Mesodermal cell (in vitro differentiated cells): ENCODE measurements at regions not wholly inside any gene's neighbourhood (a gene's known extent, or its start where the extent isn't known, plus 50 kb on each side); places are given as distances from the start of the nearest gene placed in this dataset.

Experiments
- H3K27ac ChIP-seq: 2 replicates; pipeline ENCODE4 v1.7.0; 2013; ENCODE audit warnings: mild to moderate bottlenecking, low read depth, low read length, moderate library complexity; ENCODE audit not compliant: severe bottlenecking
- H3K36me3 ChIP-seq: 2 replicates; pipeline ENCODE4 v1.7.1; 2013; ENCODE audit warnings: mild to moderate bottlenecking, low read length, moderate library complexity; ENCODE audit not compliant: control insufficient read depth, insufficient read depth
- H3K4me1 ChIP-seq: one replicate; pipeline ENCODE4 v1.7.1; 2013; ENCODE audit warnings: mild to moderate bottlenecking, low read length; ENCODE audit not compliant: insufficient read depth, control insufficient read depth, poor library complexity, severe bottlenecking
- H3K4me3 ChIP-seq: 2 replicates; pipeline ENCODE4 v1.7.0; 2013; ENCODE audit warnings: low read length, control low read depth, mild to moderate bottlenecking; ENCODE audit not compliant: insufficient read depth, poor library complexity, severe bottlenecking; ENCODE audit errors: extremely low read depth
- H3K9me3 ChIP-seq: 2 replicates; pipeline ENCODE4 v1.7.1; 2013; ENCODE audit warnings: mild to moderate bottlenecking, low read length, moderate library complexity; ENCODE audit not compliant: control insufficient read depth
- WGBS, 2 experiments: methylation state at CpG; one replicate each; pipeline ENCODE4 v1.1.5; 2013; ENCODE audit warnings: missing lambda C conversion rate in 2 of 2; ENCODE audit not compliant: insufficient coverage in 2 of 2; 5-methylcytosine and 5-hydroxymethylcytosine counted together

- 78 to 96% methylated on average over 3 to 6 of the region's 9 CpGs for WGBS, 2 experiments
- H3K27ac ChIP-seq, result no peak overlapping the region
These were observed 101.8 kb downstream of the SCN11A start for GRCh38 chr3:38949994-38950393.

GRCh38 chr3:38940394-38940793 is 111.3 kb downstream of the SCN11A start:
- H3K9me3 ChIP-seq, result no peaks in the 10 kb centered on the region
- no peak overlapping the region for H3K4me3 ChIP-seq
- no peaks in the 10 kb centered on the region for H3K36me3 ChIP-seq
- 100% methylated on average over 1 of the region's 3 CpGs; no CpG with 5 or more reads in 1 of the 2 experiments for WGBS, 2 experiments
- no peaks in the 10 kb centered on the region for H3K4me1 ChIP-seq
- no peak overlapping the region for H3K27ac ChIP-seq

More at GRCh38 chr3:38949994-38950393, 101.8 kb downstream of the SCN11A start:
- Histone ChIP-seq H3K36me3 (no peaks in the 10 kb centered on the region), H3K4me3 (no peak overlapping the region), H3K9me3 (no peaks in the 10 kb centered on the region), H3K4me1 (no peaks in the 10 kb centered on the region)

GRCh38 chr3:38925351-38925750 is 109.3 kb upstream of the SCN10A start:
- WGBS, 2 experiments, result 72 to 100% methylated on average over 3 to 4 of the region's 6 CpGs
- H3K4me3 ChIP-seq, result no peak overlapping the region
- H3K36me3 ChIP-seq, result no peaks in the 10 kb centered on the region
- no peak overlapping the region for H3K27ac ChIP-seq
- no peaks in the 10 kb centered on the region for H3K9me3 ChIP-seq
- H3K4me1 ChIP-seq, result no peaks in the 10 kb centered on the region

- H3K4me1 ChIP-seq, result peaks cover 3% of the 10 kb centered on the region
- H3K27ac ChIP-seq, result no peak overlapping the region
- no peaks in the 10 kb centered on the region for H3K9me3 ChIP-seq
- no peaks in the 10 kb centered on the region for H3K36me3 ChIP-seq
- no peak overlapping the region for H3K4me3 ChIP-seq
- WGBS, 2 experiments, result 78% methylated on average over 1 of the region's 1 CpG; no CpG with 5 or more reads in 1 of the 2 experiments
These were observed 100.7 kb upstream of the SCN10A start for GRCh38 chr3:38916706-38917105.

- Histone ChIP-seq H3K9me3 (no peaks in the 10 kb centered on the region), H3K4me3 (no peak overlapping the region), H3K27ac (no peak overlapping the region), H3K4me1 (no peaks in the 10 kb centered on the region), H3K36me3 (no peaks in the 10 kb centered on the region)
- WGBS, 2 experiments, result 80% methylated on average over 1 of the region's 1 CpG; no CpG with 5 or more reads in 1 of the 2 experiments
These were observed 91.4 kb upstream of the SCN10A start for GRCh38 chr3:38907426-38907825.

- H3K4me1 ChIP-seq, result no peaks in the 10 kb centered on the region
- no peak overlapping the region for H3K4me3 ChIP-seq
- no peaks in the 10 kb centered on the region for H3K9me3 ChIP-seq
- 82 to 92% methylated on average over 2 to 4 of the region's 4 CpGs for WGBS, 2 experiments
- H3K36me3 ChIP-seq, result no peaks in the 10 kb centered on the region
- no peak overlapping the region for H3K27ac ChIP-seq
These were observed 74.4 kb upstream of the SCN10A start for GRCh38 chr3:38890426-38890825.

GRCh38 chr3:38878646-38879045 is 62.6 kb upstream of the SCN10A start:
- no peaks in the 10 kb centered on the region for H3K4me1 ChIP-seq
- H3K27ac ChIP-seq, result no peak overlapping the region
- H3K4me3 ChIP-seq, result no peak overlapping the region
- no peaks in the 10 kb centered on the region for H3K36me3 ChIP-seq
- no peaks in the 10 kb centered on the region for H3K9me3 ChIP-seq
